H1 (cell line): ENCODE measurements at regions not wholly inside any gene's neighbourhood (a gene's known extent, or its start where the extent isn't known, plus 50 kb on each side); places are given as distances from the start of the nearest gene placed in this dataset.

ENCODE experiments used
- GABPA ChIP-seq: IDR thresholded peaks from 2 replicates; pipeline ENCODE4 v1.6.1; 2011; ENCODE audit warnings: mild to moderate bottlenecking, low read length, moderate library complexity, borderline replicate concordance; ENCODE audit not compliant: insufficient read depth
- RBBP5 ChIP-seq: IDR thresholded peaks from 2 replicates; pipeline ENCODE4 v1.7.1; 2012; ENCODE audit warnings: low read depth, mild to moderate bottlenecking, inconsistent platforms, low read length, moderate library complexity, borderline replicate concordance

GRCh38 chr3:64305731-64306130 lies 80.5 kb upstream of the PRICKLE2 start (continued):
- TF ChIP-seq GABPA: no peak
- no peak for TF ChIP-seq RBBP5
- TF ChIP-seq, all 59 proteins: peak for 0
